ENCODE measurements at regions not wholly inside any gene's neighbourhood (a gene's known extent, or its start where the extent isn't known, plus 50 kb on each side); places are given as distances from the start of the nearest gene placed in this dataset.

- H3K27me3 Mint-ChIP-seq (ENCODE audit: low read depth) = no peaks in the 10 kb centered on the region
- no peaks in the 10 kb centered on the region for H3K36me3 Mint-ChIP-seq (ENCODE audit: low read depth)
- no peaks in the 10 kb centered on the region for H3K9me3 Mint-ChIP-seq
- peak overlapping the region; percentile 47 for H3K4me3 Mint-ChIP-seq (ENCODE audit: low read depth)
- peak overlapping the region; percentile 57 for H3K27ac Mint-ChIP-seq
- H3K4me1 Mint-ChIP-seq (ENCODE audit: low read depth) = peaks cover 17% of the 10 kb centered on the region
- intact Hi-C loops (cut with micrococcal nuclease) = loop anchor here (10.0 kb wide), 1 partner anchor 252 kb away; the partner anchor contains the start of gene SLITRK1
- DNase-seq (ENCODE audit: low spot score) = peak; percentile 52
Measured at GRCh38 chr13:84137292-84137691, 255.0 kb upstream of the SLITRK1 start.

- Mint-ChIP-seq H3K4me1 (ENCODE audit: low read depth) (peaks cover 17% of the 10 kb centered on the region), H3K4me3 (ENCODE audit: low read depth) (no peak overlapping the region), H3K27me3 (ENCODE audit: low read depth) (no peaks in the 10 kb centered on the region), H3K36me3 (ENCODE audit: low read depth) (no peaks in the 10 kb centered on the region), H3K9me3 (no peaks in the 10 kb centered on the region), H3K27ac (no peak overlapping the region)
- DNase-seq (ENCODE audit: low spot score) = no peak
- intact Hi-C loops (cut with micrococcal nuclease) = loop anchor here (10.0 kb wide), 1 partner anchor 252 kb away; the partner anchor contains the start of gene SLITRK1
Measured at GRCh38 chr13:84136582-84136981, 254.3 kb upstream of the SLITRK1 start.

GRCh38 chr13:84132491-84132890 lies 250.2 kb upstream of the SLITRK1 start:
- Mint-ChIP-seq H3K27ac (no peak overlapping the region), H3K4me3 (ENCODE audit: low read depth) (no peak overlapping the region), H3K4me1 (ENCODE audit: low read depth) (peaks cover 14% of the 10 kb centered on the region), H3K27me3 (ENCODE audit: low read depth) (no peaks in the 10 kb centered on the region), H3K36me3 (ENCODE audit: low read depth) (no peaks in the 10 kb centered on the region), H3K9me3 (no peaks in the 10 kb centered on the region)
- DNase-seq (ENCODE audit: low spot score) = no peak
- intact Hi-C loops (cut with micrococcal nuclease) = loop anchor here (10.0 kb wide), 1 partner anchor 248 kb away; the partner anchor contains the start of gene SLITRK1

- no peak for DNase-seq (ENCODE audit: low spot score)
- no peaks in the 10 kb centered on the region for H3K27me3 Mint-ChIP-seq (ENCODE audit: low read depth)
- H3K36me3 Mint-ChIP-seq (ENCODE audit: low read depth) = no peaks in the 10 kb centered on the region
- no peak overlapping the region for H3K4me3 Mint-ChIP-seq (ENCODE audit: low read depth)
- no peak overlapping the region for H3K27ac Mint-ChIP-seq
- intact Hi-C loops (cut with micrococcal nuclease) = loop anchor here (10.0 kb wide), 1 partner anchor 246 kb away; the partner anchor contains the start of gene SLITRK1
- no peaks in the 10 kb centered on the region for H3K9me3 Mint-ChIP-seq
- H3K4me1 Mint-ChIP-seq (ENCODE audit: low read depth) = peaks cover 3% of the 10 kb centered on the region
Measured at GRCh38 chr13:84131249-84131648, 249.0 kb upstream of the SLITRK1 start.

- DNase-seq (ENCODE audit: low spot score) = no peak
- Mint-ChIP-seq H3K4me1 (ENCODE audit: low read depth) (no peaks in the 10 kb centered on the region), H3K9me3 (no peaks in the 10 kb centered on the region), H3K4me3 (ENCODE audit: low read depth) (no peak overlapping the region), H3K27ac (no peak overlapping the region), H3K27me3 (ENCODE audit: low read depth) (no peaks in the 10 kb centered on the region), H3K36me3 (ENCODE audit: low read depth) (no peaks in the 10 kb centered on the region)
- intact Hi-C loops (cut with micrococcal nuclease) = loop anchor here (10.0 kb wide), 1 partner anchor 246 kb away; the partner anchor contains the start of gene SLITRK1
Measured at GRCh38 chr13:84130495-84131114, 248.3 kb upstream of the SLITRK1 start.

- no peaks in the 10 kb centered on the region for H3K4me1 Mint-ChIP-seq (ENCODE audit: low read depth)
Measured at GRCh38 chr13:84129966-84130365, 247.7 kb upstream of the SLITRK1 start.

GRCh38 chr13:84127597-84128128 lies 245.4 kb upstream of the SLITRK1 start:
- H3K27me3 Mint-ChIP-seq (ENCODE audit: low read depth) = no peaks in the 10 kb centered on the region
- H3K9me3 Mint-ChIP-seq = no peaks in the 10 kb centered on the region
- DNase-seq (ENCODE audit: low spot score) = no peak
- H3K4me1 Mint-ChIP-seq (ENCODE audit: low read depth) = no peaks in the 10 kb centered on the region
- no peaks in the 10 kb centered on the region for H3K36me3 Mint-ChIP-seq (ENCODE audit: low read depth)
- H3K27ac Mint-ChIP-seq = no peak overlapping the region
- intact Hi-C loops (cut with micrococcal nuclease) = no loop called here
- no peak overlapping the region for H3K4me3 Mint-ChIP-seq (ENCODE audit: low read depth)

More at GRCh38 chr13:84129966-84130365, 247.7 kb upstream of the SLITRK1 start:
- no peaks in the 10 kb centered on the region for H3K36me3 Mint-ChIP-seq (ENCODE audit: low read depth)
- H3K27ac Mint-ChIP-seq = no peak overlapping the region
- no peak overlapping the region for H3K4me3 Mint-ChIP-seq (ENCODE audit: low read depth)
- intact Hi-C loops (cut with micrococcal nuclease) = loop anchor here (10.0 kb wide), 1 partner anchor 245 kb away; the partner anchor contains the start of gene SLITRK1
- no peaks in the 10 kb centered on the region for H3K9me3 Mint-ChIP-seq
- no peak for DNase-seq (ENCODE audit: low spot score)
- H3K27me3 Mint-ChIP-seq (ENCODE audit: low read depth) = no peaks in the 10 kb centered on the region

- H3K4me1 Mint-ChIP-seq (ENCODE audit: low read depth) = no peaks in the 10 kb centered on the region
- no peak overlapping the region for H3K4me3 Mint-ChIP-seq (ENCODE audit: low read depth)
- peaks cover 1% of the 10 kb centered on the region for H3K27me3 Mint-ChIP-seq (ENCODE audit: low read depth)
- no peak for DNase-seq (ENCODE audit: low spot score)
- no peak overlapping the region for H3K27ac Mint-ChIP-seq
- H3K9me3 Mint-ChIP-seq = no peaks in the 10 kb centered on the region
- H3K36me3 Mint-ChIP-seq (ENCODE audit: low read depth) = no peaks in the 10 kb centered on the region
- intact Hi-C loops (cut with micrococcal nuclease) = no loop called here
Measured at GRCh38 chr13:84126671-84127171, 244.4 kb upstream of the SLITRK1 start.

GRCh38 chr13:84121456-84121855 lies 239.2 kb upstream of the SLITRK1 start:
- Mint-ChIP-seq H3K36me3 (ENCODE audit: low read depth) (no peaks in the 10 kb centered on the region), H3K9me3 (no peaks in the 10 kb centered on the region), H3K4me3 (ENCODE audit: low read depth) (no peak overlapping the region), H3K4me1 (ENCODE audit: low read depth) (no peaks in the 10 kb centered on the region), H3K27ac (no peak overlapping the region), H3K27me3 (ENCODE audit: low read depth) (peaks cover 2% of the 10 kb centered on the region)
- DNase-seq (ENCODE audit: low spot score) = no peak
- intact Hi-C loops (cut with micrococcal nuclease) = no loop called here

- H3K4me3 Mint-ChIP-seq (ENCODE audit: low read depth) = no peak overlapping the region
- no peak for DNase-seq (ENCODE audit: low spot score)
- no peak overlapping the region for H3K27ac Mint-ChIP-seq
- H3K27me3 Mint-ChIP-seq (ENCODE audit: low read depth) = peaks cover 2% of the 10 kb centered on the region
- intact Hi-C loops (cut with micrococcal nuclease) = no loop called here
- H3K9me3 Mint-ChIP-seq = no peaks in the 10 kb centered on the region
- no peaks in the 10 kb centered on the region for H3K4me1 Mint-ChIP-seq (ENCODE audit: low read depth)
- H3K36me3 Mint-ChIP-seq (ENCODE audit: low read depth) = no peaks in the 10 kb centered on the region
Measured at GRCh38 chr13:84118839-84119409, 236.7 kb upstream of the SLITRK1 start.

- intact Hi-C loops (cut with micrococcal nuclease) = no loop called here
- Mint-ChIP-seq H3K4me3 (ENCODE audit: low read depth) (no peak overlapping the region), H3K9me3 (no peaks in the 10 kb centered on the region), H3K4me1 (ENCODE audit: low read depth) (no peaks in the 10 kb centered on the region), H3K27ac (no peak overlapping the region), H3K27me3 (ENCODE audit: low read depth) (no peaks in the 10 kb centered on the region), H3K36me3 (ENCODE audit: low read depth) (no peaks in the 10 kb centered on the region)
- DNase-seq (ENCODE audit: low spot score) = no peak
Measured at GRCh38 chr13:84098273-84098672, 216.0 kb upstream of the SLITRK1 start.

- no peak for DNase-seq (ENCODE audit: low spot score)
- intact Hi-C loops (cut with micrococcal nuclease) = no loop called here
- H3K36me3 Mint-ChIP-seq (ENCODE audit: low read depth) = no peaks in the 10 kb centered on the region
- no peaks in the 10 kb centered on the region for H3K27me3 Mint-ChIP-seq (ENCODE audit: low read depth)
- no peaks in the 10 kb centered on the region for H3K4me1 Mint-ChIP-seq (ENCODE audit: low read depth)
- H3K9me3 Mint-ChIP-seq = no peaks in the 10 kb centered on the region
- no peak overlapping the region for H3K27ac Mint-ChIP-seq
- H3K4me3 Mint-ChIP-seq (ENCODE audit: low read depth) = no peak overlapping the region
Measured at GRCh38 chr13:84097148-84097547, 214.9 kb upstream of the SLITRK1 start.

GRCh38 chr13:84096216-84096615 lies 213.9 kb upstream of the SLITRK1 start:
- Mint-ChIP-seq H3K36me3 (ENCODE audit: low read depth) (no peaks in the 10 kb centered on the region), H3K27me3 (ENCODE audit: low read depth) (no peaks in the 10 kb centered on the region), H3K9me3 (no peaks in the 10 kb centered on the region), H3K4me1 (ENCODE audit: low read depth) (no peaks in the 10 kb centered on the region), H3K4me3 (ENCODE audit: low read depth) (no peak overlapping the region), H3K27ac (no peak overlapping the region)
- intact Hi-C loops (cut with micrococcal nuclease) = no loop called here
- DNase-seq (ENCODE audit: low spot score) = no peak

All from activated T-helper 2 cell treated with anti-CD3 and anti-CD28 coated beads, Interferon-gamma antibody, Interleukin-2, Interleukin-4, amounts not matched to agents 10 μg/mL and 5 μg/mL and 100 μg/mL, durations not matched to agents 14 hours and 24 hours and 36 hours (primary cell).